Nephron (organoid): ENCODE measurements at regions not wholly inside any gene's neighbourhood (a gene's known extent, or its start where the extent isn't known, plus 50 kb on each side); places are given as distances from the start of the nearest gene placed in this dataset.

Experiments
- H3K27ac Mint-ChIP-seq, 3 experiments: 2 replicates each; pipeline ENCODE4 v1.8.0; 2020; ENCODE audit warnings: mixed read lengths in 3 of 3, mild to moderate bottlenecking in 2 of 3, moderate library complexity in 1 of 3
- H3K27me3 Mint-ChIP-seq: 2 replicates; pipeline ENCODE4 v1.8.0; 2021; ENCODE audit warnings: low read depth, mild to moderate bottlenecking, moderate library complexity, mixed read lengths
- H3K36me3 Mint-ChIP-seq: 2 replicates; pipeline ENCODE4 v1.8.0; 2020; ENCODE audit warnings: low read depth, mixed read lengths
- H3K4me1 Mint-ChIP-seq: 2 replicates; pipeline ENCODE4 v1.8.0; 2020; ENCODE audit warnings: mixed read lengths
- H3K4me3 Mint-ChIP-seq, 3 experiments: 2 replicates each; pipeline ENCODE4 v1.8.0; 2020; ENCODE audit warnings: mild to moderate bottlenecking in 3 of 3, mixed read lengths in 3 of 3, moderate library complexity in 2 of 3
- H3K9me3 Mint-ChIP-seq: 2 replicates; pipeline ENCODE4 v1.8.0; 2020; ENCODE audit warnings: mixed read lengths
- CTCF ChIP-seq, 3 experiments: fragments of 200-600 bp; sonication (generic); IDR thresholded peaks; one replicate each; pipeline ENCODE4 v1.5.0; 2021; ENCODE audit warnings: antibody characterized with exemption in 3 of 3; ENCODE audit not compliant: unreplicated experiment in 3 of 3

GRCh38 chr6:150651808-150652470 lies 52.3 kb downstream of the PLEKHG1 start:
- Mint-ChIP-seq H3K9me3 (no peaks in the 10 kb centered on the region), H3K4me1 (peaks cover 8% of the 10 kb centered on the region), H3K27ac (no peak overlapping the region), H3K36me3 (peaks cover 12% of the 10 kb centered on the region), H3K4me3 (no peak overlapping the region), H3K27me3 (no peaks in the 10 kb centered on the region)
- TF ChIP-seq CTCF (IDR thresholded peaks at IDR 0.05; ENCODE audit: unreplicated experiment in 3 of 3) = no peak

GRCh38 chr6:150652848-150653613 lies 53.3 kb downstream of the PLEKHG1 start:
- H3K9me3 Mint-ChIP-seq = no peaks in the 10 kb centered on the region
- H3K36me3 Mint-ChIP-seq = peaks cover 12% of the 10 kb centered on the region
- H3K27ac Mint-ChIP-seq = peak overlapping the region in 2 of 3 experiments; percentile 44 to 68
- TF ChIP-seq CTCF (IDR thresholded peaks at IDR 0.05; ENCODE audit: unreplicated experiment in 3 of 3) = no peak
- no peaks in the 10 kb centered on the region for H3K27me3 Mint-ChIP-seq
- peaks cover 19% of the 10 kb centered on the region for H3K4me1 Mint-ChIP-seq
- H3K4me3 Mint-ChIP-seq = no peak overlapping the region

GRCh38 chr6:150654608-150655007 lies 54.9 kb downstream of the PLEKHG1 start:
- Mint-ChIP-seq H3K9me3 (no peaks in the 10 kb centered on the region), H3K27me3 (no peaks in the 10 kb centered on the region), H3K36me3 (peaks cover 12% of the 10 kb centered on the region), H3K4me1 (peaks cover 34% of the 10 kb centered on the region), H3K27ac (peak overlapping the region; percentile 66 to 78 (median 70)), H3K4me3 (no peak overlapping the region)
- no peak for TF ChIP-seq CTCF (IDR thresholded peaks at IDR 0.05; ENCODE audit: unreplicated experiment in 3 of 3)

GRCh38 chr6:150656156-150656555 lies 56.5 kb downstream of the PLEKHG1 start:
- H3K27ac Mint-ChIP-seq = peak overlapping the region in 1 of 3 experiments; percentile 32
- no peaks in the 10 kb centered on the region for H3K9me3 Mint-ChIP-seq
- TF ChIP-seq CTCF (IDR thresholded peaks at IDR 0.05; ENCODE audit: unreplicated experiment in 3 of 3) = no peak
- no peak overlapping the region for H3K4me3 Mint-ChIP-seq
- H3K27me3 Mint-ChIP-seq = no peaks in the 10 kb centered on the region
- H3K4me1 Mint-ChIP-seq = peaks cover 47% of the 10 kb centered on the region
- H3K36me3 Mint-ChIP-seq = peaks cover 12% of the 10 kb centered on the region

GRCh38 chr6:150658421-150658820 lies 58.7 kb downstream of the PLEKHG1 start:
- TF ChIP-seq CTCF (IDR thresholded peaks at IDR 0.05; ENCODE audit: unreplicated experiment in 3 of 3) = no peak
- no peaks in the 10 kb centered on the region for H3K9me3 Mint-ChIP-seq
- H3K4me3 Mint-ChIP-seq = no peak overlapping the region
- no peaks in the 10 kb centered on the region for H3K27me3 Mint-ChIP-seq
- peaks cover 19% of the 10 kb centered on the region for H3K36me3 Mint-ChIP-seq
- peaks cover 63% of the 10 kb centered on the region for H3K4me1 Mint-ChIP-seq
- peak overlapping the region; percentile 68 to 90 (median 72) for H3K27ac Mint-ChIP-seq
